PC-9 (cell line): ENCODE measurements at regions not wholly inside any gene's neighbourhood (a gene's known extent, or its start where the extent isn't known, plus 50 kb on each side); places are given as distances from the start of the nearest gene placed in this dataset.

ENCODE experiments used
- BruUV-seq: library from RNA; stranded (reverse); fragments of 400-500 nt; replicated peaks from 2 replicates; lab custom pipeline; 2021; lab: Mats Ljungman, UMichigan
- CTCF ChIA-PET: fragments of 300-600 bp; sonication (Branson Sonifier 250); formaldehyde crosslinking; loops from one replicate; lab custom pipeline; 2022; ENCODE audit warnings: antibody characterized with exemption; lab: Charles Lee
- POLR2A ChIA-PET: fragments of 300-600 bp; sonication (Branson Sonifier 250); formaldehyde crosslinking; loops from one replicate; lab custom pipeline; 2022; ENCODE audit warnings: antibody characterized with exemption; ENCODE audit not compliant: unreplicated experiment; lab: Charles Lee
- DNase-seq, 2 experiments: peaks; one replicate each; pipeline versions ENCODE4 v3.0.0 to v3.0.0-alpha.2; 2015 to 2022; ENCODE audit warnings: mixed read lengths in 1 of 2
- H2AFZ ChIP-seq: fragments of 200-600 bp; sonication (generic); 2 replicates; pipeline ENCODE4 v1.8.1; 2017; ENCODE audit warnings: antibody characterized with exemption
- H3F3A ChIP-seq: fragments of 200-600 bp; sonication (generic); 2 replicates; pipeline ENCODE4 v1.8.1; 2017; ENCODE audit warnings: antibody characterized with exemption, mild to moderate bottlenecking, low read depth; ENCODE audit not compliant: insufficient read depth
- H3K27ac ChIP-seq: fragments of 200-600 bp; sonication (generic); 2 replicates; pipeline ENCODE4 v1.6.1; 2016; ENCODE audit warnings: mixed run types
- H3K27me3 ChIP-seq: fragments of 200-600 bp; sonication (generic); 2 replicates; pipeline ENCODE4 v1.6.1; 2016; ENCODE audit warnings: low read depth, mixed run types; ENCODE audit not compliant: insufficient read depth
- H3K36me3 ChIP-seq: fragments of 200-600 bp; sonication (generic); 2 replicates; pipeline ENCODE4 v1.6.1; 2016; ENCODE audit warnings: low read depth, mixed run types
- H3K4me1 ChIP-seq: fragments of 200-600 bp; sonication (generic); replicated peaks from 2 replicates; pipeline ENCODE4 v1.6.1; 2016; ENCODE audit warnings: mixed run types; ENCODE audit not compliant: insufficient read depth
- H3K4me2 ChIP-seq: fragments of 200-600 bp; sonication (generic); 2 replicates; pipeline ENCODE4 v1.6.1; 2017; ENCODE audit warnings: mixed run types
- H3K4me3 ChIP-seq: fragments of 200-600 bp; sonication (generic); 2 replicates; pipeline ENCODE4 v1.6.1; 2016; ENCODE audit warnings: mixed run types
- H3K79me2 ChIP-seq: fragments of 200-600 bp; sonication (generic); 2 replicates; pipeline ENCODE4 v1.6.1; 2017; ENCODE audit warnings: low read depth, mixed run types
- H3K9me2 ChIP-seq: fragments of 200-600 bp; sonication (generic); 2 replicates; pipeline ENCODE4 v1.8.1; 2017; ENCODE audit warnings: mild to moderate bottlenecking; ENCODE audit not compliant: insufficient read depth
- H3K9me3 ChIP-seq: fragments of 200-600 bp; sonication (generic); 2 replicates; pipeline ENCODE4 v1.8.1; 2016; ENCODE audit warnings: low read depth; ENCODE audit not compliant: insufficient read depth
- H4K20me1 ChIP-seq: fragments of 200-600 bp; sonication (generic); 2 replicates; pipeline ENCODE4 v1.8.1; 2017; ENCODE audit not compliant: insufficient read depth
- EZH2 ChIP-seq: fragments of 200-600 bp; sonication (generic); IDR thresholded peaks from 2 replicates; pipeline ENCODE4 v1.8.0; 2017; ENCODE audit warnings: antibody characterized with exemption, low read depth
- intact Hi-C: fragments of 100-400 bp; cut with micrococcal nuclease; formaldehyde crosslinking; loops from one replicate; pipeline ENCODE4 v1.10.0; 2022; ENCODE audit not compliant: unreplicated experiment
- TF ChIP-seq, protein P1 (sequence below): fragments of 200-600 bp; sonication (generic); conservative IDR thresholded peaks from 2 replicates; pipeline ENCODE4 v1.6.1; 2017; ENCODE audit warnings: mixed run types, antibody characterized with exemption, mild to moderate bottlenecking, moderate library complexity

DNA sequence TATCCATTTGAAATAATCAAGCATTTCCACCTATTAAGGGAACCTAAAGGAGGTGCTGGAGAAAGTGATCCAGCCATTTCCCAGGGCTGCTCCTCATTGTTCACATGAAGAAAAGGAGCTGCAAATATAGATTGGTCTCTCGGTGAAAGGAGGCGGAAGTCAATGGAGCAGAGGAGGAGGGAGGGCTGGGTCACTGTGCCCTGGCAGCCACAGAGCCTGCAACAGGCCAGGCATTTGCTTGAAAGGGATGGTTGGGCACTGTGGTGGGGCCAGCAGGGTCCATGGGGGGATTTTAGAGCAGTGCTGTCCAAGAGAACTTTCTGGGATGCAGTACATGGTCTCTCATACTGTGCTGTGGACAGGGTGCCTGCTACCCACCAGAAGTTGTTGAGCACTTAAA is 173.2 kb downstream of the CYLD start:
- Histone ChIP-seq H2AFZ (no peak overlapping the region), H3K79me2 (no peaks in the 10 kb centered on the region), H3K4me1 (no peaks in the 10 kb centered on the region), H3F3A (no peaks in the 10 kb centered on the region), H4K20me1 (no peaks in the 10 kb centered on the region), H3K27ac (no peak overlapping the region), H3K36me3 (no peaks in the 10 kb centered on the region), H3K9me3 (no peaks in the 10 kb centered on the region), H3K27me3 (peaks cover 76% of the 10 kb centered on the region), H3K4me2 (no peak overlapping the region), H3K9me2 (no peaks in the 10 kb centered on the region), H3K4me3 (no peak overlapping the region)
- DNase-seq, result no peak
- BruUV-seq, result no TSS peak
- CTCF ChIA-PET, result no interaction called here
- intact Hi-C loops, result no loop called here
- TF ChIP-seq, protein P1, sequence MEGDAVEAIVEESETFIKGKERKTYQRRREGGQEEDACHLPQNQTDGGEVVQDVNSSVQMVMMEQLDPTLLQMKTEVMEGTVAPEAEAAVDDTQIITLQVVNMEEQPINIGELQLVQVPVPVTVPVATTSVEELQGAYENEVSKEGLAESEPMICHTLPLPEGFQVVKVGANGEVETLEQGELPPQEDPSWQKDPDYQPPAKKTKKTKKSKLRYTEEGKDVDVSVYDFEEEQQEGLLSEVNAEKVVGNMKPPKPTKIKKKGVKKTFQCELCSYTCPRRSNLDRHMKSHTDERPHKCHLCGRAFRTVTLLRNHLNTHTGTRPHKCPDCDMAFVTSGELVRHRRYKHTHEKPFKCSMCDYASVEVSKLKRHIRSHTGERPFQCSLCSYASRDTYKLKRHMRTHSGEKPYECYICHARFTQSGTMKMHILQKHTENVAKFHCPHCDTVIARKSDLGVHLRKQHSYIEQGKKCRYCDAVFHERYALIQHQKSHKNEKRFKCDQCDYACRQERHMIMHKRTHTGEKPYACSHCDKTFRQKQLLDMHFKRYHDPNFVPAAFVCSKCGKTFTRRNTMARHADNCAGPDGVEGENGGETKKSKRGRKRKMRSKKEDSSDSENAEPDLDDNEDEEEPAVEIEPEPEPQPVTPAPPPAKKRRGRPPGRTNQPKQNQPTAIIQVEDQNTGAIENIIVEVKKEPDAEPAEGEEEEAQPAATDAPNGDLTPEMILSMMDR, result no peak
- POLR2A ChIA-PET, result no interaction called here

DNA sequence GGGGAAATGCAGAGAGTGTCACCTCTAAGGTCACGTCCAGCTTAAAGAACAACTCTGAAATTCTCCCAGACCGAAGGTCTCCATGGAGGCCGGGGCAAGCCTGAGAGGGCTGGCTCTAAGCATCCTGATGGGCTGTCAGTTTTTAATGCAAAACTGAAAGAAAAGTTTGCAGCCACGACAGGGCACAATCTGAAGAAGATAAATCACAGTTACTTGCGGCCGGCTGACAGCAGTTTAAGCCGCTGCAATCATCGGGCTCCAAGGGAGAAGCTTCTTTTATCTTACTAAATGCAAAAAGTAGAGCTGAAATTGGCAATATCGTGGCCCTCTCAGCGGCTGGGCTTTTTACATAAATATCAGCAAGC is 168.8 kb downstream of the CYLD start:
- Histone ChIP-seq H2AFZ (no peak overlapping the region), H3F3A (no peaks in the 10 kb centered on the region), H3K79me2 (no peaks in the 10 kb centered on the region), H3K4me3 (no peak overlapping the region), H3K27me3 (peaks cover 62% of the 10 kb centered on the region), H3K36me3 (no peaks in the 10 kb centered on the region), H4K20me1 (no peaks in the 10 kb centered on the region), H3K4me2 (no peak overlapping the region), H3K9me3 (no peaks in the 10 kb centered on the region), H3K9me2 (no peaks in the 10 kb centered on the region), H3K4me1 (no peaks in the 10 kb centered on the region), H3K27ac (no peak overlapping the region)
- intact Hi-C loops, result no loop called here
- DNase-seq, result no peak
- no TSS peak for BruUV-seq
- TF ChIP-seq, protein P1, result no peak
- TF ChIP-seq EZH2, result no peak
- ChIA-PET POLR2A (no interaction called here), CTCF (no interaction called here)

DNA sequence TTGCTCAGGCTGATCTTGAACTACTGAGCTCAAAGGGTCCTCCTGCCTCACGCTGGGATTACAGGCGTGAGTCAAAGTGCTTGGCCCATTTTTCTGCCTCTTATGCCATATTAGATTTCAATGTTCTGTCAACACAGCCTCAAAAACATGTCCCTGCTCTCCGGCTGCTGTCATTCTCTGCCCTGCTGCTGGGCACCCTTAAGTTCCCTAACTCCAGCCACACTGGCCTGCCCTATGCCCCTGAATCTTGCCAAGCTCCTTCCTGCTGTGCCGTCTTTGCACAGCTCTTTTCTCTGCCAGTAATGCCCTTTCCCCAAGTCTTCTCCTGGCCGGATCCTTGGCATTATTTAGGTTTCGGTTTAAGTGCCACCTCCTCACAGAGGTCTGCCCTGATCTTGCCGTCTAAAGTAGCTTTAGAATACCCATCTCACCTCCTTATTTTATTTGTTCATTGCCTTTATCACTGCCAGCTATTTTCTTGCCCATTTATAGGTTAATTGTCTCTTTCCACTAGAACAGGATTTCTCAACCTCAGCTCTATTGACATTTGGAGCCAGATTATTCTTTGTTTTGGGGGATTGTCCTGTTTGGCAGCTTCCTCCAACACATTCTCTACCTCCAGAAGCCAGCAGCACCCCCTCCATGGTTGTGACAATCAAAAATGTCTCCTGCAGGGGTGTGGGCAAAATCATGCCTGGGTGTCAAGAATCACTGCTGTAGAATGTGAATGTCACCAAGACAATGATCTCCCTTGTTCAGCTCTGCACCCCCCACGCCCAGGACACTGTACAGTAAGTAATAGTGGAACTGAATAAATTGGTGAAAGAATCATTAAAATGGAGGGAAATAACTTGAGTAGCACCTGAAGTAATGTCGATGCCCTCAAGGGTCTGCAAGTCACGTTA is 168.2 kb downstream of the CYLD start:
- TF ChIP-seq, protein P1, result no peak
- no peak for TF ChIP-seq EZH2

More for the DNA sequence above, 168.2 kb downstream of the CYLD start:
- Histone ChIP-seq H3K27me3 (peaks cover 62% of the 10 kb centered on the region), H3K36me3 (no peaks in the 10 kb centered on the region), H3K27ac (no peak overlapping the region), H2AFZ (no peak overlapping the region), H3K4me2 (no peak overlapping the region), H3K4me1 (no peaks in the 10 kb centered on the region), H3K79me2 (no peaks in the 10 kb centered on the region), H3K9me3 (no peaks in the 10 kb centered on the region), H3K9me2 (no peaks in the 10 kb centered on the region), H3F3A (no peaks in the 10 kb centered on the region), H3K4me3 (no peak overlapping the region), H4K20me1 (no peaks in the 10 kb centered on the region)
- ChIA-PET POLR2A (no interaction called here), CTCF (no interaction called here)
- no peak for DNase-seq
- BruUV-seq, result no TSS peak
- intact Hi-C loops, result no loop called here
